Stimulated activated effector memory CD8-positive, alpha-beta T cell treated with anti-CD3 and anti-CD28 coated beads, Interleukin-12 subunit alpha, Interleukin-12 subunit beta, amount 100 ng/mL, for 72 hours (primary cell): ENCODE measurements at regions not wholly inside any gene's neighbourhood (a gene's known extent, or its start where the extent isn't known, plus 50 kb on each side); places are given as distances from the start of the nearest gene placed in this dataset.
A peak's percentile ranks its signal among the peaks of the same experiment; 100 is the strongest.

Source experiments
- ATAC-seq: fragments of 150-1000 bp; cut with Tn5 transposase; 2 replicates; pipeline ENCODE4 v1.10.0; 2021
- DNase-seq, 2 donors: peaks; one replicate each; pipeline ENCODE4 v3.0.0; 2021 to 2022; ENCODE audit warnings: low spot score in 2 of 2
- H3K27ac Mint-ChIP-seq: one replicate; pipeline ENCODE4 v1.8.0; 2022; ENCODE audit warnings: mild to moderate bottlenecking, mixed read lengths
- H3K36me3 Mint-ChIP-seq: one replicate; pipeline ENCODE4 v1.8.0; 2022; ENCODE audit warnings: mild to moderate bottlenecking, mixed read lengths
- H3K4me1 Mint-ChIP-seq: one replicate; pipeline ENCODE4 v1.8.0; 2022; ENCODE audit warnings: mixed read lengths
- H3K4me3 Mint-ChIP-seq: one replicate; pipeline ENCODE4 v1.8.0; 2022; ENCODE audit warnings: mild to moderate bottlenecking, mixed read lengths
- H3K9me3 Mint-ChIP-seq: one replicate; pipeline ENCODE4 v1.8.0; 2022; ENCODE audit warnings: mixed read lengths

DNA sequence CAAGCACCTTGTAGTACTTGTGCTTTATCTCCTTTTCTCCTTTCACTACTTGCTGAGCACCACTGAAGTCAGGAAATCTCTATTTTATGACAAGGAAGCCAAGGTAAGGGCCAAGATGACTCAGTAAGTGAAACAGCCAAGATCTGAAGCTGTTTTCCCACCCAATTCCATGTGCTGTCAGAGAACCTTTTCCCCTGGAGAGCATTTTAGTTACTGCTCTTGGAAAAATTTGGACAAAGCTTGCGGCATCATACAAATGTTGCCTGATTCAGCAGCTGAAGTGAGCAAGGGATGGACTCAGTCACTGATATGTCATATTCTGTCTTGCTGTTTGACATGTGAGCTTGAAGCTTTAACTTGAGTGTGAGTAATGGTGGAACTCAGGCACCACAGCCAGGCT lies 391.4 kb downstream of the RAB28 start:
- Mint-ChIP-seq H3K4me1 (no peaks in the 10 kb centered on the region), H3K36me3 (no peaks in the 10 kb centered on the region), H3K9me3 (peaks cover 10% of the 10 kb centered on the region), H3K4me3 (no peak overlapping the region), H3K27ac (no peak overlapping the region)
- DNase-seq (no peak), ATAC-seq (no peak)

GRCh38 chr4:13089659-13089998 lies 394.5 kb downstream of the RAB28 start:
- H3K36me3 Mint-ChIP-seq, result no peaks in the 10 kb centered on the region
- H3K9me3 Mint-ChIP-seq, result peaks cover 10% of the 10 kb centered on the region
- DNase-seq (no peak), ATAC-seq (no peak)
- H3K4me1 Mint-ChIP-seq, result no peaks in the 10 kb centered on the region
- H3K27ac Mint-ChIP-seq, result no peak overlapping the region
- no peak overlapping the region for H3K4me3 Mint-ChIP-seq

DNA sequence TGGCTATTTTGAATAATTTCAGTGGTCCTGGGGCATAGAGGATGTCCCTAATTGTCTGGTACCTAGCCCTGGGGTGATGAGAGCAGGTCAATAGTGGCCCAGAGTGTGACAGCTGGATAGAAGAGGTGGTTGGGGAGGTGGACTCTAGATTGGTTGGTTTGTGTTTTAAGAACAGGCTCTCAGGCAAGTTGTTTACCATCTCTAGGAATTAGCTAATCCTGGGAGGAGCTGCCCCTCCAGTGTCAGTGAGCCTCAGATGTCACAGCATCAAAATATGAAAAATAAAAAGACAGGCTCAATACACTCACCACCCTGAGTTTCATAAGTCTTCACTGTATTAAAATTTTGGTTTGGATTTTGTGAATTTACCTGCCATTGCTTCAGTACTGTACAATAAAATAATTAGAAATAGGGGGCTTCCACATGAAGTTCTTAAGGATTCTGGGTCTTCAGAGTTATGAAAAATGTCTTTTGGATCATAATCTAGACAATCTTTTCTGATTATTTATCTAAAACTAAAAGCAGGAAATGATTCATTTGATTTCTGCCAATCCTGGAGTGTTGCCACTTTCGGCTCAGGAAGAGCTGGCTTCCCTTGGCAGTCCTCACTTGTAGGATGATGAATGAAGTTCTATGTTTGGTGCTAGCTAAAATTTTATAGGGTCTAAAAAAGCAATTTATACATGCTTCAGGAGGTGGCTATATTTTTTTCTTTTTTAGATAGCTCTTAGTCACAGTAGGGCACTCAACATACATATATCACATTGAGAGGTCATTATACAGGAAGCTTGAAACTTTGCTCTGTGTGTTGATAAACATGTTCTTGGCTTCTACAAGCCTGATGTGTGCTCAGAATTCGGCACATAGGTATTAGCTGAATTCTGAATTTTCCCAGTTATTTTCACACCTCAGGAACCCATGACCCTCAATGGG lies 395.1 kb downstream of the RAB28 start:
- H3K27ac Mint-ChIP-seq, result peak overlapping the region; percentile 15
- peaks cover 11% of the 10 kb centered on the region for H3K9me3 Mint-ChIP-seq
- H3K4me3 Mint-ChIP-seq, result no peak overlapping the region
- DNase-seq, result no peak
- no peaks in the 10 kb centered on the region for H3K36me3 Mint-ChIP-seq
- ATAC-seq, result no peak
- no peaks in the 10 kb centered on the region for H3K4me1 Mint-ChIP-seq

- H3K27ac Mint-ChIP-seq, result no peak overlapping the region
- H3K4me3 Mint-ChIP-seq, result no peak overlapping the region
- peaks cover 16% of the 10 kb centered on the region for H3K9me3 Mint-ChIP-seq
- DNase-seq, result no peak
- H3K36me3 Mint-ChIP-seq, result no peaks in the 10 kb centered on the region
- H3K4me1 Mint-ChIP-seq, result no peaks in the 10 kb centered on the region
- no peak for ATAC-seq
These were observed 397.1 kb downstream of the RAB28 start for GRCh38 chr4:13087041-13087440.

- H3K4me1 Mint-ChIP-seq, result no peaks in the 10 kb centered on the region
- peaks cover 28% of the 10 kb centered on the region for H3K9me3 Mint-ChIP-seq
- ATAC-seq (no peak), DNase-seq (no peak)
- H3K4me3 Mint-ChIP-seq, result no peak overlapping the region
- no peak overlapping the region for H3K27ac Mint-ChIP-seq
- no peaks in the 10 kb centered on the region for H3K36me3 Mint-ChIP-seq
These were observed 399.9 kb downstream of the RAB28 start for GRCh38 chr4:13084210-13084609.

DNA sequence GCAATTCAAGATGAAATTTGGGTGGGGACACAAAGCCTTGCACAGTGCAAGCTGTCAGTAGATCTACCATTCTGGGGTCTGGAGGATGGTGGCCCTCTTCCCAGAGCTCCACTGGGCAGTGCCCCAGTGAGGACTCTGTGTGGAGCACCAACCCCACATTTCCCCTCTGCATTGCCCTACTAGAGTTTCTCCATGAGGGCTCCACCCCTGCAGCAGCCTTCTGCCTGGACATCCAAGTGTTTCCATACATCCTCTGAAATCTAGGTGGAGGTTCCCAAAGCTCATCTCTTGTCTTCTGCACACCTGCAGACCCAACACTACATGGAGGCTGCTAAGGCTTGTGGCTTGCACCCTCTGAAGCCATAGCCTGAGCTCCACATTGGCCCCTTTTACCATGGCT lies 402.3 kb downstream of the RAB28 start:
- Mint-ChIP-seq H3K4me3 (no peak overlapping the region), H3K36me3 (no peaks in the 10 kb centered on the region), H3K4me1 (no peaks in the 10 kb centered on the region), H3K9me3 (peaks cover 22% of the 10 kb centered on the region), H3K27ac (no peak overlapping the region)
- DNase-seq, result no peak
- ATAC-seq, result no peak

- ATAC-seq, result no peak
- H3K9me3 Mint-ChIP-seq, result peaks cover 25% of the 10 kb centered on the region
- no peak overlapping the region for H3K27ac Mint-ChIP-seq
- no peaks in the 10 kb centered on the region for H3K4me1 Mint-ChIP-seq
- H3K36me3 Mint-ChIP-seq, result no peaks in the 10 kb centered on the region
- no peak overlapping the region for H3K4me3 Mint-ChIP-seq
- no peak for DNase-seq
These were observed 417.1 kb downstream of the RAB28 start for GRCh38 chr4:13067077-13067476.

DNA sequence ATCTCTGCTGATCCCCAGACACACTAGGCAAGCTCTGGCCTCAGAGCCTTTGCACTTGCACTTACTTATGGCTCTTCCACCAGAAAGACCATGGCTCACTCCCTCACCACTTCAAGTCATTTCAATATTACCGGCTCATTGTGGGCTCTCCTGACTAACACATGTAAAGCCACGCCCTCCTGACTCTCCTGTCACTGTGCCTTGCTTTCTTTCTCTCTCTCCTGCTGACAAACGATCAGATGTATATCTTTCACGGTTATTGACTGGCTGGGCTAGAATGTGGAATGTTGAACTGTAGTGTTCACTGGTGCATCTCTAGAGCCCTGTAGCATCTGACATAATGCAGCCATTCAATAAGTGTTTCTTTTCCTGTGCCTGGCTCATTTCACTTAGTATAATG lies 425.1 kb downstream of the RAB28 start:
- DNase-seq, result no peak
- Mint-ChIP-seq H3K4me1 (no peaks in the 10 kb centered on the region), H3K36me3 (no peaks in the 10 kb centered on the region), H3K27ac (no peak overlapping the region), H3K9me3 (peaks cover 20% of the 10 kb centered on the region), H3K4me3 (no peak overlapping the region)
- peak; percentile 47 for ATAC-seq

DNA sequence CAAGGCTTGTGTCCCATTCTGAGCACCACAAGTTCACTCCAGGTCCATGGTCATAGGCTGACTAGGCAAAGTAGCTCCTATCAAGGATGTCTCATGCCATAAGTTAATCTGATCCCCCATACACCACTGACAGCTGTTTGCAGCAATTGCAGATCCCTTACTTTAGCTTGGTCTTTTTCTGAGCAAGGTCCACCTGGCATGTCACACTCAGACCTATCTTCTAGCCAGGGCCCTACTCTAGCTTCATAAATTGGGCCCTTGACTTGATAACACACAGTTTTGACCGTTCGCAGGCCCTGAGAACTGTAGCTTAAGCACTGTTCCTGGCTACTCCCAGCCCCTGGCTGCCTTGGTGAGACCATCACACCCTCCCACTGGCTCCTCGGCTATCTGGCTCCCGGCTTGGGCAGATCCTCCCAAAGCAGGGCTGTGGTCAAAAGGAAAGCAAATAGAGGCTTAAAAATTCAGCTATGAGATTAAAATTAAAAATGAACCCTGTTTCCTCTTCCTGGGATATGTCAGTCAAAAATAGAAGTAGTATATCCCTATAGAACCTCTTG lies 427.4 kb downstream of the RAB28 start:
- Mint-ChIP-seq H3K4me1 (no peaks in the 10 kb centered on the region), H3K4me3 (no peak overlapping the region), H3K9me3 (peaks cover 18% of the 10 kb centered on the region), H3K27ac (no peak overlapping the region), H3K36me3 (no peaks in the 10 kb centered on the region)
- no peak for DNase-seq
- ATAC-seq, result no peak

GRCh38 chr4:13054420-13054970 lies 429.6 kb downstream of the RAB28 start:
- H3K36me3 Mint-ChIP-seq, result no peaks in the 10 kb centered on the region
- H3K4me1 Mint-ChIP-seq, result no peaks in the 10 kb centered on the region
- ATAC-seq (no peak), DNase-seq (no peak)
- H3K27ac Mint-ChIP-seq, result no peak overlapping the region
- H3K4me3 Mint-ChIP-seq, result no peak overlapping the region
- H3K9me3 Mint-ChIP-seq, result peaks cover 25% of the 10 kb centered on the region

GRCh38 chr4:13047591-13047990 lies 436.5 kb downstream of the RAB28 start:
- Mint-ChIP-seq H3K9me3 (peaks cover 20% of the 10 kb centered on the region), H3K36me3 (no peaks in the 10 kb centered on the region), H3K4me3 (no peak overlapping the region), H3K27ac (no peak overlapping the region), H3K4me1 (no peaks in the 10 kb centered on the region)
- no peak for ATAC-seq
- no peak for DNase-seq

- Mint-ChIP-seq H3K4me1 (no peaks in the 10 kb centered on the region), H3K9me3 (peaks cover 19% of the 10 kb centered on the region), H3K4me3 (no peak overlapping the region), H3K36me3 (no peaks in the 10 kb centered on the region), H3K27ac (no peak overlapping the region)
- no peak for DNase-seq
- no peak for ATAC-seq
These were observed 447.3 kb downstream of the RAB28 start for GRCh38 chr4:13036841-13037240.

GRCh38 chr4:13032936-13033335 lies 451.2 kb downstream of the RAB28 start:
- Mint-ChIP-seq H3K4me1 (no peaks in the 10 kb centered on the region), H3K36me3 (no peaks in the 10 kb centered on the region), H3K4me3 (no peak overlapping the region), H3K27ac (no peak overlapping the region), H3K9me3 (peaks cover 13% of the 10 kb centered on the region)
- ATAC-seq (no peak), DNase-seq (no peak)

- ATAC-seq (no peak), DNase-seq (no peak)
- H3K9me3 Mint-ChIP-seq, result peaks cover 2% of the 10 kb centered on the region
- no peak overlapping the region for H3K4me3 Mint-ChIP-seq
- no peaks in the 10 kb centered on the region for H3K4me1 Mint-ChIP-seq
- H3K36me3 Mint-ChIP-seq, result no peaks in the 10 kb centered on the region
- no peak overlapping the region for H3K27ac Mint-ChIP-seq
These were observed 459.7 kb downstream of the RAB28 start for GRCh38 chr4:13024147-13025105.

- DNase-seq (no peak), ATAC-seq (no peak)
- Mint-ChIP-seq H3K4me1 (no peaks in the 10 kb centered on the region), H3K36me3 (no peaks in the 10 kb centered on the region), H3K4me3 (no peak overlapping the region), H3K9me3 (peaks cover 5% of the 10 kb centered on the region), H3K27ac (no peak overlapping the region)
These were observed 476.2 kb downstream of the RAB28 start for GRCh38 chr4:13007802-13008470.
